NCI-H1105 (cell line): ENCODE measurements at regions not wholly inside any gene's neighbourhood (a gene's known extent, or its start where the extent isn't known, plus 50 kb on each side); places are given as distances from the start of the nearest gene placed in this dataset.
"Not testable (repeated sequence)": the region's sequence is repeated elsewhere in the genome, so short reads cannot be mapped to it uniquely, and the experiment has no call there.

Source experiments
- DNase-seq: peaks from one replicate; lab custom pipeline; 2025; lab: John Stamatoyannopoulos, UW

GRCh38 chr13:90800082-90800746, 547.3 kb upstream of the MIR17HG start:
- no peak for DNase-seq

DNA sequence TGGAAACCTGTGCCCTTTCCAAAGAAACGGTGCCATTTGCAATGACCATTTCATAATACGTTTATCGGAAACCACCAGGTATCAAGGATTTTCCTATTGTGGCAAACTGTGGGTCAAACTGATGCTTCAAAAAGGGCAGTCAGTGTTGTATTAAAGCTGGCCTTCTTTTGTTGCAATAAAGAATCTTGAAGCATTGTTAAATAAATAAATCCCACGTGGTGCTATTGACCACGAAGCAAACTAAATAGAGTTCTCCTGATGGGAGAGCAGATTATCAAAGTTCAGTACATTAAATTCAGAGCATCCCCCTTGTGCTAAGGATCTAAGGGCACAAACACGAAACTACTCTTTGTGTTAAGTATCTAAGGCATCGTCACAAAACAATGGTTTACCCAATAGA, 545.9 kb upstream of the MIR17HG start:
- no peak for DNase-seq

DNA sequence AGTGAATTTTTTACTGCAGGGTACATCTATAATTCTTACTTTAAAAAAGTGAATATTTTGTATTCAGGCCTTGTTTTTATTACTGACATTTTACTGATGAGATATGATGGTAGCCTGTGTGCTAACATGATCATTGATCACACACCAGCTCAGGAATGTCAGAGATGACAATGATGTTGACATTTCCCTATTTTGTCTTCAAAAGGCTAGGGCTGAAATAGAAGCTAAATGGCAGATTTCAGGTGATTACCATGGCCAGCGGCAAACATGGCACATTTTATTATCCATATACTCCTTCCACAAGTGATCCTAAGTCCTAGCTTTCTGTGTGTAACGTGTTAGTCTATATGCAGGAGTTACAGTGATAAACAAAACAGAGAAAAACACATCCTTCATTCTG, 544.3 kb upstream of the MIR17HG start:
- no peak for DNase-seq

DNA sequence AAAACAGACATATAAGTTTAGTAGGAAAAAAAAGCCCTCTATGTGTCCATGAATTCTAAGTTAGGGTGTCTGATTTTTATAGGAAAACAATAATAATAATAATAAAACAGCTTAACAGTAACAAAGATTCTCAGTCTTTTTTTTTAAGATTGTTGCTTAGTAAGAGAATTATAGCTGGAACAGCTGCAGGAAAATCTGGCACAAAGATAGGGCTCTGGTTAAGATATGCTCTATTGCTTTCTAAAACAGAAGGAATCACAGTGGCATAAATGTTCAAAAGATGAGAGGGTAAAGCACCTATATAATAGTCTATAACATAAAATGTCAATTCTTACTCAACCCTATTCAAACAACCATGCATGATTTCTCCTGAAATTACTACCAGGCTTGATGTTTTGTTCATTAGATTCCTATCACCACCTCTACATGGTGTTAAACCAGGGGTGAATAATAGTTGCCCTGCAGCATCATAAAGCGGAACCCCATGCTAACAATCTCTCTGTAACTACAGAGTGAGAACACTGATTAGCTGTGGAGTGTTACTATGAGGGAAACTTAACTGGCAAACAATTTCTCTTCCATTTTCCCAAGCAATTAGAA, 541.4 kb upstream of the MIR17HG start:
- no peak for DNase-seq

GRCh38 chr13:90806892-90807291, 540.6 kb upstream of the MIR17HG start:
- no peak for DNase-seq

GRCh38 chr13:90808838-90809237, 538.6 kb upstream of the MIR17HG start:
- no peak for DNase-seq

GRCh38 chr13:90824032-90824431, 523.5 kb upstream of the MIR17HG start:
- DNase-seq, result no peak

DNA sequence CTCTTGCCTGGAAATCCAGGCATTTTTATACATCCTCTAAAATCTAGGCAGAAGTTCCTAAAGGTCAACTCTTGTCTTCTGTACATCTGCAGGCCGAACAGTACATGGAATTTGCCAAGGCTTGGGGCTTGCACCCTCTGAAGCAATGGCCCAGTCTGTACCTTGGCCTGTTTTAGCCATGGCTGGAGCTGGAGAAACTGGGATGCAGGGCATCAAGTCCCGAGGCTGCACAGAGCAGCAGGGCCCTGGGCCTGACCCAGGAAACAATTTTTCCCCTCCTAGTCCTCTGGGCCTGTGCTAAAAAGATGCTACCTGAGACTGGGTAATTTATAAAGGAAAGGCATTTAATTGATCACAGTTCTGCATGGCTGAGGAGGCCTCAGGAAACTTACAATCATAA, 520.8 kb upstream of the MIR17HG start:
- no peak for DNase-seq

DNA sequence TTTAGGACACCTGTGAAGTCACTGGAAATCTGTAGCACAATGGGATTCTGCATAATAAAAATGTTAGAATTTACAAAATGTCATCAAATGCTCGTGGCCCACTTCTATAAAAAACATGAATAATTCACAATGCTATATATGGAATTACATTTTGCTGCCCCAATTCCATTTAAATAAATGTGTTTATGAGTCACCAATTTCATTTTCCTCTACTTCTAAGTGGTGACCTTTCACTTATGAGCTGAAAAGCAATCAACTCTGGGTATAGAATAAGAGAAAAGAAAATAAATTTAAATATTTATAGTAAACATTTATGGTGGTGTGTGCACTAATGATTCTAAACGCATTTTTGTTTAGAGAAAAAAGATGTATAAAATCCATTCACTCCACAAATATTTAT, 516.7 kb upstream of the MIR17HG start:
- DNase-seq, result no peak

DNA sequence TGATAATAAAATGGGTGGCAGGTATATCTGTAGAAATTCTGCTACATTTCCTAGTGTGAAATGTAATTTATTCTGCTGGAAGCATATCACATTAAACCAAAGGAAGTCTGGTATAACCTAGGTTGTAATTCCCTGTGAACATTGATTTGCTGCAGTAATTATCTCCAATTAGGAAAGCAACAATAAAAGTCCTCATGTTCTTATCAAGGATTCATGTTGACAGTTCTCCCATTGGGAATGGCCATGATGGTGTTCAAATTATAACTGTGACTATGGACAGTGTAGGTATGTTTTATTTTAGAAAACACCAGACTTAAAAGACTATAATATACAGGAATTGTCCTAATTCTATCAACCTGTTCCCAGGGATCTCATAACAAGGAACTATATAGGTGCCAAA, 513.5 kb upstream of the MIR17HG start:
- no peak for DNase-seq

GRCh38 chr13:90834700-90835099, 512.8 kb upstream of the MIR17HG start:
- no peak for DNase-seq

- DNase-seq, result no peak
Measured at GRCh38 chr13:90835826-90836225, 511.7 kb upstream of the MIR17HG start.

DNA sequence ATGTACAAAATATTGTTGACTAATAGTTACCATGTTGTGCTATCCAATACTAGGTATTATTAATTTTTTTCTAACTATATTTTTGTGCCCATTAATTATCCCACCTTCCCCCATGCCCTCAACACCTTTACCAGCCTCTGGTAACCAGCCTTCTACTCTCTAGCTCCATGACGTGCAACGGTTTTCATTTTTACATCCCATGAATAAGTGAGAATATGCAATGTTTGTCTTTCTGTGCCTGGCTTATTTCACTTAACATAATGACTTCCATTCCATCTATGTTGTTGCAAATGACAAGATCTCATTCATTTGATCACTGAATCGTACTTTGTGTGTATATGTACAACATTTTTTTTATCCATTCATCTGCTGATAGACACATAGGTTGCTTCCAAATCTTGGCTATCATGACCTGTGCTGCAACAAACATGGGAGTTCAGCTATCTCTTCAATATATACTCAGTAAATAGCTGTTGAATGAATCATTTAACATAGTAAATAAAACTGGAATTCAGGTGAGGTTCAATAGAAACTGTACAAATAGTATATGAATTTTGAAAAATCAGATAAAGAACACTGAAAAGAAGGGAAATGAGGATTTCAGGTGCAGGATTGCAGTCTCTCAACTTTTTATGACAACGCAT, 509.0 kb upstream of the MIR17HG start:
- DNase-seq, result no peak

GRCh38 chr13:90839061-90839460, 508.4 kb upstream of the MIR17HG start:
- no peak for DNase-seq

DNA sequence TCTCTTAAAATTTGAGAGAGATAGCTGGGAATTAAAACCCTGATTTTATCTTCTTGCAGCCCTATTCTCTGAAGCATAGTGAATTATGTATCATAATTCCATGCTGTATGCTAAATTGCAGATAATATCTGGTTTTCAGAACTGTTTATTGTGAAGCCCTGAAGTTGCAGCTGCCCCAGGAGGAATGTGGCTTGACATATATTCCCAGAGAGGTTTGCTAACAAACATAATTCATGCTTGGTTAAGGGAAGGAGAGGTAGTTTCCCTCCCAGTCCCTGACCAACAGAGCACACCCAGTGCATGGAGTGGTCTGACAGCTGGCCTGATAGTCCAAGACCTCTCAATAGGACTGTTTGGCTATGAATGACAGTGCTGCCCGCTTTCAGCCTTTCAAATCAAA, 500.6 kb upstream of the MIR17HG start:
- DNase-seq, result no peak

DNA sequence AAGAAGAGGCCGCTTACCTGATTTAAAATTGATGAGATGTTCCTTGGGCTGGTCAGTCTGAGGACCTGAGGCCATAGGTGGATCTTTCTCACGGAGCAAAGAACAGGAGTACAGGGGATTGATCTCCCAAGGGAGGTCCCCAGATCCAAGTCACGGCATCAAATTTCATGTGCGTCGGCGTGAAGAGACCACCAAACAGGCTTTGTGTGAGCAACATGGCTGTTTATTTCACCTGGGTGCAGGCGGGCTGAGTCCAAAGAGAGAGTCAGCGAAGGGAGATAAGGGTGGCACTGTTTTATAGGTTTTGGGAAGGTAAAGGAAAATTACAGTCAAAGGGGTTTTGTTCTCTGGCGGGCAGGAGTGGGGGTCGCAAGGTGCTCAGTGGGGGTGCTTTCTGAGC, 493.8 kb upstream of the MIR17HG start:
- not testable (repeated sequence) for DNase-seq

DNA sequence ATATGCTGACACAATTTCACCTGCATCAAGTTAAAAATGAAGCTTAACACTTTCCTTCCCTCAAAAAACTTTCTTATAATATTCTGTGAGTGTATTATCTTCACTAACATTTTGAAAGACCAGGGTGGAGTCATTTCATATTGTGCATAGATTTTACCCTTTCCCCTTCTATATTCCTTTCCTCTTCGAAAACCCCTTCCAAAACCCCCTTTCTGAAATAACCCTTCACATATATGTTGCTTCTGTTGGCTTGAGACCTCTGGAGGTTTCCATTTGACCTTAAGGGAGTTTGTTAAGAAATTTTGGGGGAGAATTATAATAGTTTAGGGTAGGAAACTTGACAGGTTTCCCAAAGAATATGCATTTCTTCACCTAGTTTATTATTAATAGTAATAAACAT, 489.6 kb upstream of the MIR17HG start:
- DNase-seq, result no peak

DNA sequence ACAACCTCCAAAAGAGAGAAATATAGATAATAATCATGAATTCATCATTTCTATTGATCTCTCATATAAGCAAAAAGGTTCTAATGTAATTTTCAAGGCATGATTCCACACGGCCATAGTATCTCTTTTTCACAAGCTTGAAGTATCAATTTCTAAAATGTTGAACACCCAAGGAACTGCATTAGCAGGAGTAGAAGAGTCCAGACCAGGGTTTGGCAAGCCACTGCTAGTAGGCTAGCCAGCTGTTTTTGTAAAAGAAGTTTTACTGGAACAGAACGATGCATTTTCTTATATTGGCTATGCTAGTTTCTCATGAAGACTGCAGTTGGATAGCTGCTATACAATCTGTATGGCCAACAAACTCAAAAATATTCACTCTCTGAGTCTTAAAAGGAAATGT, 481.5 kb upstream of the MIR17HG start:
- DNase-seq, result no peak

GRCh38 chr13:90867336-90867683, 480.2 kb upstream of the MIR17HG start:
- DNase-seq, result peak; percentile 38

DNA sequence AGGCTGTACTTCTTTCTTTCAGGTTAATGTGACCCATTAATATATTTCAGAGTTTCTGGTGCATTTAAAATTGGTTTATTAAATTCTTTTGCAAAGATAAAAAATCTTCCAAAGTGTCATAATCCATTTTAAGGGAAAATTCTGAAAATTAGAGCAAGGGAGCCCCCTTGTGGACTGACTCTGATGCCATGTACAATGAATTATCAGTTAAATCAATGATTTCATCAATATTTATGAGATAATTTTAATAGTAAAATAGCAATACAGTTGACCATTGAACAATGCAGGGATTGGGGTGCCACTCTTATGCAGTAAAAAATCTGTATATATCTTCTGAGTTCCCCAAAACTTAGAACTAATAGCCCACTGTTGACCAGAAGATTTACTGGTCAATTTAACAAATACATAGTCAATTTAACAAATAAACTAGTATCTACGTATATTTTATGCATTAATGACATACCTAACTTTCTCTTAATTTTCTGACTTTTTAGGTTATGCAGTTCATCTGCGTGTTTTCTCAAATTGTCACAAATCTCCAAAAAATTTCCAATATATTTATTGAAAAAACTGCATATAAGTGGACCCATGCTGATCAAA, 479.1 kb upstream of the MIR17HG start:
- no peak for DNase-seq

DNA sequence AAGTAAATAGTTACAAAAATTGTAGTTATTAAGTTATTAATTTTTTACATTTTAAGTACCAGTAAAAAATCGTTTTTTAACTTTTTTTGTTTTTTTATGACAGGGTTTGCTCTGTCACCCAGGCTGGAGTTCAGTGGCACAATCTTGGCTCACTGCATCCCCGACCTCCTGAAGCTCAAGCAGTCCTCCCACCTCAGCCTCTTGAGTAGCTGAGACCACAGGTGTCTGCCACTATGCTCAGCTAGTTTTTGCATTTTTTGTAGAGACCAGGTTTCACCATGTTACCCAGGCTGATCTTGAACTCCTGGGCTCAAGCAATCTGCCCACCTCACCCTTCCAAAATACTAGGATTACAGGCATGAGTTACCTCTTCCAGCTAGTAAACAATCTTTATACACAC, 477.9 kb upstream of the MIR17HG start:
- no peak for DNase-seq

DNA sequence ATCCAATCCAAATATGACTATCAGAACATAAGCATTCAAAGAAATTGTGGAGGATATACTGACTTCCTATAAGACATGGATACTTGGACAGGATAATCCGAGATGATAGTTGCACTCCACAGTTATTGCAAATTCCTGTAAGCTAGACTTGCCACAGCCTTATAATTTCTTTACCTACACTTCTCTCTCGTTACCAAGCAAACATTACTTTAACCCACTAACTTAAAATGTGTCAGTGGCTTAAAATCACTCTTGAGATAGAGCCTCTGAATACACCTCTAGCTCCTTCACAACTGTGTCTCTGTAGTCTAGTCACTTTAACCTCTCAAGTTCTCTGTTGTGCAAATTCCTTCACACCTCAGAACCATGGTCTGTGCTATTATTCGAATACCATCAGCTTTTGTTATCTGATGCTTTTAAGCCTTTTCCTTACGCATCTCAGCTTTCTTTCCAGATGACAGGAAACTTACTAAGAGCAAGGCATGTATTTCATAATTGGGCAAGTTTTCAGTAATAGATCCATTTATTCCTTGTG, 474.9 kb upstream of the MIR17HG start:
- no peak for DNase-seq

DNA sequence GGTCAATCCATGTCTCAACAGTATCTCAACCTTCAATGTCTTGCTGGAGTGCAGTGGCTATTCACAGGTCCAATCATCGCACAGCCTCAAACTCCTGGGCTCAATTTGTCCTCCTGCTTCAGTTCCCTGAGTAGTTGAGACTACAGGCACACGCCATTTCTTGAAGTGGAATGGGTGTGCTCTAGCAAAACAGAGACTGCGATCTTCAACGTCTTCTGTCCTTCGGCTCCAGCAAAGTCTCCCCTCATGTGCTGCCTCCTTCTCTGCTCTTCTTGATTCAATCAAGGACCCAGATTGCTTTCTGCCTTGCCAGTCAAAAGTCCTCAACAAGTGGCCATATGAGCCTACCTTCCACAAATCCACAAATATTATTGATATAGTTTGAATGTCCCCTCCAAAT, 466.7 kb upstream of the MIR17HG start:
- DNase-seq, result no peak
